Esophagus muscularis mucosa (tissue), 3 donors: ENCODE measurements at regions not wholly inside any gene's neighbourhood (a gene's known extent, or its start where the extent isn't known, plus 50 kb on each side); places are given as distances from the start of the nearest gene placed in this dataset.

Source experiments
- CTCF ChIP-seq, 3 experiments: fragments of 200-600 bp in 2 of 3; fragments of 450-650 bp in 1 of 3; sonication (generic) in 2 of 3; IDR thresholded peaks; one replicate each; pipeline ENCODE4 v1.5.1; 2017 to 2019; ENCODE audit warnings: antibody characterized with exemption in 3 of 3, mild to moderate bottlenecking in 2 of 3, moderate library complexity in 1 of 3
- POLR2A ChIP-seq: fragments of 450-650 bp; IDR thresholded peaks from one replicate; pipeline ENCODE4 v1.6.1; 2017; ENCODE audit warnings: antibody characterized with exemption, moderate library complexity, mild to moderate bottlenecking, low read depth

- no peak for TF ChIP-seq POLR2A
- TF ChIP-seq CTCF (IDR thresholded peaks at IDR 0.05) = no peak
Observed at GRCh38 chr5:168073311-168073710, 218.1 kb upstream of the WWC1 start.
